Superior temporal gyrus (tissue), 1 donor: ENCODE measurements at regions not wholly inside any gene's neighbourhood (a gene's known extent, or its start where the extent isn't known, plus 50 kb on each side); places are given as distances from the start of the nearest gene placed in this dataset.

Experiments
- DNase-seq: peaks from one replicate; pipeline ENCODE4 v3.0.0-alpha.2; 2016; ENCODE audit errors: extremely low spot score

DNA sequence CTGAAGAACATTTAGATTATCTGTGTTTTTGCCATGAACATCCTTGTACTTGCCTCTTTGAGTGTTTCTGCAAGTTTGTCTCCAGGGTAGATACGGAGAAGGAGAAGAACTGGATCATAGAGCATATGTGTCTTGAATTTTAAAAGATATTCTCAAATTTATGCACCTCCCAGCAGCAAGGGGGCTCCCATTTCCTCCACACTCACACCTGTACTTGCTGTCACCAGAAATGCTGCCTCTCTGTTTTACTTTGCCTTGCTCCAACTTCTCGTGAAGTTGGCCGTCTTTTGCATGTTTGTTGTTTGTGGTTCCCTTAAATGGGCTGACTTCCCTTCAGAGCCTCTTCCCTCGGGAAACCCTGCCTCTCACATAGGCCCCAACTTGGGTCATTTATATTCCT, 171.0 kb downstream of the TFAP2C start:
- no peak for DNase-seq

GRCh38 chr20:56801971-56802755, 173.1 kb downstream of the TFAP2C start:
- DNase-seq, result no peak

GRCh38 chr20:56802805-56803204, 173.7 kb downstream of the TFAP2C start:
- DNase-seq, result no peak

DNA sequence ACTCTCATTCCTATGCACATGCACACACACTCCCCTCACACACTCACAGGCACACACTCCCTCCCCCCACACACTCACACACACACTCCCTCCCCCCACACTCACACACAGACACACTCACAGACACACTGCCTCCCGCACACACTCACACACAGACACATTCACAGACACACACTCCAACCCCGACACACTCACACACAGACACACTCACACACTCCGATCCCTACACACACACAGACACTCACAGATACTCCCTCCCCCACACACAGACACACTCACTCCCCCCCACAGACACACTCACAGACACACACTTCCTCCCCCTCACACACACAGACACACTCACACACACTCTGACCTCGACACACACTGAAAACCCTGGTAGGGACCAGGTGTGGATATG, 176.2 kb downstream of the TFAP2C start:
- no peak for DNase-seq

DNA sequence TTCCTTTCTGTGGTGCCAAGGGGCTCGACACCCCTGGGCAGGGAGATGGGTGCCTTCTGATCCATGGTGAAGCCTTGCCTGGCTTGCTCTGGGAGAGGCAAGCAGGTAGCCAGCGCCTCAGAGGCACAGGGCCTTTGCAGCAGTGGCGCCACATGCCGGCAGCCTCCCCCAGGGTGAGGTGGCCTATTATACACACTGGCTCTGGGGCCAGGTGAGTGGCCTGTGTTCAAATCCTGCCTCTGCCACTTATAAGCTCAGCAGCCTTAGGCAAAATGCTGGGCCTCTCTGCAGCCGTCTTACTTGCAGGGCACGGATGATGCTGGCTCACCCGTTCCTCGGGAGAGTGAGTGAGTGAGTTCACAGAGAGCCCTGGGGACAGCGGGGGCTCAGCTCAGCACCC, 176.9 kb downstream of the TFAP2C start:
- no peak for DNase-seq

DNA sequence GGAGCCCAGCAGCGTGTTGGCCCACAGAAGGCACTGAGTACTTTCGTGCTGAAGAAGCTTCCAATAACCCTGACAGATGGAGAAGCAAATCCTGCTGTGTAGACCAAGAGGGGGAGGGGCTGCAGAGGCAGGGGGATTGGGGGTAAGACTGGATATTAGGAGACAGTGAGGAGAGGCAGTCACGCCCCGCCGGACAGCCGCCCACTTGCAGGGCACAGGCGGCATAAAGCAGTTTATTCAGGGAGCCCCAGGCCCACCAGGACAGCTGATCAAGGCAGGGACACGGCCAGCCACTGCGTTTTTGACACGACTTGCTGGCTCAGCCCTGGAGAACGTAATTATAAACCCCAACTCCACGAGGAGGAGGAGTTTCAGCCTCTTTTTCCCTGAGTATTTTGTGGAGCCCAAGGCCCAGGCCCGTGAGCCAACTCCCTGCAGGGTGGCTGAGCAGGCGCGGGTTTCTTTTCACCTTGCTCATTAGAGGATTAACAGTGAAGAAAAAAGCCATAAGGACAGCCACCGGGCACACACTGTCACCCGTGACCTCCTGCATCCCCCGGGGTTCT, 177.9 kb downstream of the TFAP2C start:
- DNase-seq, result no peak

GRCh38 chr20:56808117-56808725, 179.1 kb downstream of the TFAP2C start:
- no peak for DNase-seq

DNA sequence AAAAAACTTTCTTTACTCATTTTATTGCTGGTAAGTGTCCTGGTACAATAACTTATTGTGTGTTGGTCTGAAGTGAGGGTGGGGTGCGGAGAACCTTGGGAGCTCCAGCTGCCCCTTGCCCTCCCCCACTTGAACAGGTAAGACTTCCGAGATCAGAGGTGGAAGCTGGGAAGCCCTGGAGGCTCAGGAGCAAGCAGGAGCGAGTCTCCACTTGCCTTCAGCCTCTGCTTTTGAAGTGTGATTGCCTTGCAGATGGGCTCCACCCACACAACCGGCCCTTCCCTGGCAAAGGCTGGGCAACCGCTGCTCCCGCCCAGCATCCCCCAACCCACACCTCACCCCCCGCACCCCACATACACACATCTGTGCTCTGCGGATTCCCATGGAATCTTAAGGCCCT, 179.6 kb downstream of the TFAP2C start:
- DNase-seq, result no peak

DNA sequence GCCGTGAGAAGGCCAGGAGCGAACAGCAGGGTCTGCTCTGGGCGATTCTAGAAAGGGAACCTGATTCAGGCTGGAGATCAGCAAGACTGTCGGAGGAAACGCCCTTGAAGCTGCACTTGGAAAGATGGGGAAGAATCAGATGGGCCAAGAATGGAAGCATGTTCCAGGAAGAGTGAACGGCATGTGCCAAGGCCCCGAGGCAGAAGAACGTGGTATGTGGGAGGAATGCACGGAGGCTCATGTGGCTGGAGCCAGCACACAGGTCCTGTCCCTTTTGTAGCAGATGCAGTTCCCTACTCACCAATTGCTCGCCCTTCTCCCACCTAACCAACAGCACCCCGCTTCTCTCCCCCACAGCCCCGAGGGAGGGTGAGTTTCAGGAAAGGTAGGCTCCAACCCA, 180.6 kb downstream of the TFAP2C start:
- no peak for DNase-seq

DNA sequence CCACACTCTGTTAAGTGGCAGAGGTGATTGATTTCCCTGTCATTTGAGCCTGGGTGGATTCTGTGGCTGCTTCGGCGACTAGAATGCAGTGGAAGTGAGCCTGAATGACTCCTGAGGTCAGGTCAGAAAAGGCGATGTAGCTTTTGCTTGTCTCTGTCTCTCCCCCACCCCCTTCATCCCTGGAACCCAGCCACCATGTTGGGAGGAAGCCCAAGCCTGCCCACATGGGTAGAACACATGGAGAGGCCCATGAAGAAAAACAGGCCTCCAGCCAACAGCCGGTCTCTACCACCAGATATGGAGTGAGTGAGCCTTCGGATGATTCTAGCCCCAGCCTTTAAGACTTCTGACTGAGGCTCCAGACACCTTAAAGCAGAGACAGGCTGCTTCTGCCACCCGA, 181.0 kb downstream of the TFAP2C start:
- no peak for DNase-seq

- DNase-seq, result no peak
Observed at GRCh38 chr20:56815796-56816195, 186.7 kb downstream of the TFAP2C start.

DNA sequence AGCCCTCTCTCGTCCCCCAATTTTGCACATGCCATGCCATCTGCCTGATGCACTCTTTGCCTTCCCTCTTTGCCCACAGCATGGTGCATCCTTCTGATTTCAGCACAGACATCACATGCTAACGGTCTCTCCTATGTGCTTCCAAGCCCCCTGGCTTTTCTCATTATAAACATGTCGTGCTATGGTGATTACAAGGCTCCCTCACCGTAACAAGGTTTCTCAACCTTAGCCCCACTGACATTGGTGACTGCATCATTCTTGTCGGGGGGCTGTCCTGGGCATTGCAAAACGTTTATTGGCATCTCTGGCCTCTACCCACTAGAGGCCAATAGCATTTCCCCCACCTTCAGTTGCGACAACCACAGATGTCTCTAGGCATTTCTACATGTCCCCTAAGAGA, 187.2 kb downstream of the TFAP2C start:
- no peak for DNase-seq

GRCh38 chr20:56817780-56818675, 188.9 kb downstream of the TFAP2C start:
- DNase-seq, result no peak

GRCh38 chr20:56820984-56821383, 191.9 kb downstream of the TFAP2C start:
- DNase-seq, result no peak

GRCh38 chr20:56826306-56826704, 197.2 kb downstream of the TFAP2C start:
- no peak for DNase-seq

- no peak for DNase-seq
Observed at GRCh38 chr20:56826705-56827665, 197.9 kb downstream of the TFAP2C start.

DNA sequence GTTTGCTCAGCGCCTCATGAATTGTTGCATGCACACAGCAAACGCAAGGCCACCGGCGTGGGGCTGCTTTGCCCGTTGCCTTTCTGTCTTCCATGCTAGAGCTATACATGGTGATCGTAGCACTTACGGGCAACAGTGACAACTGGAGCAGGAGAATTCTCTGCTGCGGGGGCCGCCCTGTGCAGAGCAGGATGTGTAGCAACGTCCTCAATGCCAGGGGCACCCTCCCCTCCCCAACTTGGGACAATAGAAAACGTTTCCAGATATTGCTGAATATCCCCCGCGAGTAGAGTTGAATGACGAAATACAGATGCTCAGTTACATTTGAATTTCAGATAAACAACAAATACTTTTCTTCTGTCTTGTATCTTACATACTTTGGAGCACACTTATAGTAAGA, 198.7 kb downstream of the TFAP2C start:
- no peak for DNase-seq

DNA sequence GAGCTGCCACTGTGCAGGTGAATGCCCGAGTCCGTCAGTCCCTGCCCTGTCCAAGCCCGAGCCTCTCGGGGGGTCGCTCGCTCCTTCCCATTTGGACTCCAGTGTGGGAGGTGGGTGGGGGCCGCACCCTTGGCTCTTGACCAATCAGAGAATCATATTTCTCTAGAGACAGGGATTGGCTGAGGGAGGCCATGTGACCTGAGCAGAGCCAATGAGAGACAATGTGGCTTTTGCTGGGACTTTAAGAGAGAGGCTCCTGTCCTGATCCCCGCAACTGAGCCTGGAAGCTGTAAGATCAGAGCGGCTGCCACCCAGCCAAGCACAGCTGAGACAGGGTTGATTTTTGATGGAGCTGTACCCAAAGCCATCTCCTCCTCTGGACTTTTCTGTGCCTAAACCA, 199.3 kb downstream of the TFAP2C start:
- DNase-seq, result no peak

- DNase-seq, result no peak
Observed at GRCh38 chr20:56829788-56830385, 200.8 kb downstream of the TFAP2C start.

GRCh38 chr20:56831795-56832194, 202.7 kb downstream of the TFAP2C start:
- no peak for DNase-seq

DNA sequence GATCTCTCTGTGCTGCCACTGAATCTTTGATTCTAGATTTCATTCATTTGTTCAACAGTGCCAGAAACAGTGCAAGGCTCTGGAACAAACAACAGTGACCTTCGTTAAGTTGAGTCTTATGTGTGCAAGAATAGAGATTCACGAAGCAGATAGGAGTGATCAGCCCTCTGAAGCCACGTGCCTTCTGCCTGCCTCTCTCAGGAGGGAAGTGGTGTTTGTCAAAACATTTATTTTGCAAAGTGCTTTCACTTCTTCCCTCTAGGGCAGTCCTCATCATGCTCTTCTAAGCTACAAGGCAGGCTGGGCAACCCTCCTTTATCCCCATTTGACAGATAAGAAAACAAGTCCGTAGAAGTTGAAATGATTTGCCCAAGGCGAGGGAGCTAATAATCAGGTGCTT, 204.3 kb downstream of the TFAP2C start:
- DNase-seq, result no peak
